OCI-LY1 (cell line): ENCODE measurements at regions not wholly inside any gene's neighbourhood (a gene's known extent, or its start where the extent isn't known, plus 50 kb on each side); places are given as distances from the start of the nearest gene placed in this dataset.

Experiments
- CTCF ChIP-seq: fragments of 200-600 bp; sonication (generic), shearing (Covaris generic); IDR thresholded peaks from 2 replicates; pipeline ENCODE4 v1.5.1; 2017; ENCODE audit warnings: mild to moderate bottlenecking, antibody characterized with exemption, low read length, moderate library complexity, mixed read lengths
- EZH2 ChIP-seq: fragments of 200-600 bp; sonication (generic), shearing (Covaris generic); IDR thresholded peaks from 2 replicates; pipeline ENCODE4 v1.8.0; 2017; ENCODE audit warnings: borderline replicate concordance, mixed run types, mild to moderate bottlenecking, antibody characterized with exemption, low read length, moderate library complexity, mixed read lengths

DNA sequence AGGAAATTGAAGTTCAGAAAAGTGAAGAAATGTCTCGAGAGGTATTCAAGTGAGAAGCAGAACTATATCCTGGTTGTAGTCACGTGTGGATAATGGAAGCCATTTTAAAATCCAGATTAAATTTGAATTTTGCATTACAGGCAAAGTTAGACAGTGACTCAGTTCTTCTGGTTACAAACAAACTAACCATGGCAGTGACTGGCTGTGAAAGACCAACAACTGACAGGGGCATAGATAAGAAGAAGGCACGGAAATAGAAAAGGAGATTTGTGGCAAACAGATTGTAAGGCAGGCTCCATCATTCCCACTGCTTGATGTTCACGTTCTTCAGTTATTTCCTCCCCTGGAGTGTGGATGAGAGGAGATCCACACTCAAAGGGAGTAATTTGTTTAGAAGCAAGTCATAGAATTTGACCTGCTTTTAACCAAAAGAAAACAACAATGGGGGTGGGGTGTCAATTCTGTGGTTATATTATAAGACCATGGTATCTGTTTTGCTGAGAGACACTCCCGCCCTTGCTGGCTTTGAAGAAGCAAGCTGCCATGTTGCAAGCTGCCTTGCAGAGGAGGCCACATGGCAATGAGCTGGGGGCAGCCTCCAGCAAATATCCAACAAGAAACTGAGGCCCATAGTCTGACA is 795.3 kb downstream of the VRK1 start:
- TF ChIP-seq CTCF = no peak
- no peak for TF ChIP-seq EZH2
